ENCODE measurements at regions not wholly inside any gene's neighbourhood (a gene's known extent, or its start where the extent isn't known, plus 50 kb on each side); places are given as distances from the start of the nearest gene placed in this dataset.

GRCh38 chr14:58862416-58863160, 224.8 kb downstream of the DACT1 start:
- no peak for TF ChIP-seq POLR2AphosphoS5 (IDR thresholded peaks at IDR 0.05; ENCODE audit: low read depth, low read length)
- no peak for TF ChIP-seq CTCF (IDR thresholded peaks at IDR 0.05; ENCODE audit: control extremely low read depth in 1 of 3, insufficient read depth in 1 of 3, low read depth in 1 of 3, low read length in 3 of 3)
- TF ChIP-seq JUND (IDR thresholded peaks at IDR 0.05; ENCODE audit: low read length), result no peak
- TF ChIP-seq EGR1 (IDR thresholded peaks at IDR 0.05; ENCODE audit: borderline replicate concordance, low read depth, low read length), result no peak
- no peak for TF ChIP-seq RFX5 (IDR thresholded peaks at IDR 0.05; ENCODE audit: borderline replicate concordance, low read depth, low read length)
- TF ChIP-seq KDM1A (IDR thresholded peaks at IDR 0.05; ENCODE audit: borderline replicate concordance, low read length), result no peak
- TF ChIP-seq, protein P1, sequence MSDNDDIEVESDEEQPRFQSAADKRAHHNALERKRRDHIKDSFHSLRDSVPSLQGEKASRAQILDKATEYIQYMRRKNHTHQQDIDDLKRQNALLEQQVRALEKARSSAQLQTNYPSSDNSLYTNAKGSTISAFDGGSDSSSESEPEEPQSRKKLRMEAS (IDR thresholded peaks at IDR 0.05), result no peak
- TF ChIP-seq ZNF274 (IDR thresholded peaks at IDR 0.05; ENCODE audit: borderline replicate concordance, extremely low read depth, low read length), result no peak
- TF ChIP-seq SIN3A (conservative IDR thresholded peaks at IDR 0.05 in 1 of 2, IDR thresholded peaks at IDR 0.05 in 1 of 2; ENCODE audit: low read depth in 1 of 2, low read length in 2 of 2), result no peak
- TF ChIP-seq EZH2 (IDR thresholded peaks at IDR 0.05; ENCODE audit: low read depth, low read length, severe bottlenecking), result no peak
- no peak for TF ChIP-seq TAF1 (IDR thresholded peaks at IDR 0.05; ENCODE audit: low read depth, low read length)
- TF ChIP-seq YY1 (IDR thresholded peaks at IDR 0.05; ENCODE audit: low read depth, low read length), result no peak
- no peak for TF ChIP-seq RAD21 (IDR thresholded peaks at IDR 0.05 in 1 of 2, conservative IDR thresholded peaks at IDR 0.05 in 1 of 2; ENCODE audit: low read depth in 2 of 2, low read length in 2 of 2)
- no peak for TF ChIP-seq USF2 (IDR thresholded peaks at IDR 0.05; ENCODE audit: low read length)
